ENCODE measurements at regions not wholly inside any gene's neighbourhood (a gene's known extent, or its start where the extent isn't known, plus 50 kb on each side); places are given as distances from the start of the nearest gene placed in this dataset.

- no peaks in the 10 kb centered on the region for H3K4me1 ChIP-seq (ENCODE audit: insufficient read depth, low read length)
- H3K36me3 ChIP-seq (ENCODE audit: insufficient read depth, low read depth, low read length): no peaks in the 10 kb centered on the region
- H3K9me3 ChIP-seq (ENCODE audit: insufficient read depth, low read depth, low read length): no peaks in the 10 kb centered on the region
- H3K27me3 ChIP-seq (ENCODE audit: insufficient read depth, low read length): no peaks in the 10 kb centered on the region
- H3K27ac ChIP-seq (ENCODE audit: low read length): no peak overlapping the region
- H3K9ac ChIP-seq (ENCODE audit: low read depth, low read length): no peak overlapping the region
- no peak overlapping the region for H3K4me3 ChIP-seq (ENCODE audit: low read length)
Observed at GRCh38 chr1:164356511-164356910, 202.5 kb upstream of the PBX1 start.

- Histone ChIP-seq H3K27me3 (ENCODE audit: insufficient read depth, low read length) (no peaks in the 10 kb centered on the region), H3K4me3 (ENCODE audit: low read length) (no peak overlapping the region), H3K27ac (ENCODE audit: low read length) (no peak overlapping the region), H3K36me3 (ENCODE audit: insufficient read depth, low read depth, low read length) (no peaks in the 10 kb centered on the region), H3K9ac (ENCODE audit: low read depth, low read length) (no peak overlapping the region), H3K4me1 (ENCODE audit: insufficient read depth, low read length) (peaks cover 4% of the 10 kb centered on the region; the same call in 1 of the 2 replicates), H3K9me3 (ENCODE audit: insufficient read depth, low read depth, low read length) (no peaks in the 10 kb centered on the region)
Observed at GRCh38 chr1:164360265-164360664, 198.7 kb upstream of the PBX1 start.

- Histone ChIP-seq H3K4me1 (ENCODE audit: insufficient read depth, low read length) (peaks cover 4% of the 10 kb centered on the region; the same call in 1 of the 2 replicates), H3K9me3 (ENCODE audit: insufficient read depth, low read depth, low read length) (peaks cover 3% of the 10 kb centered on the region; the same call in 1 of the 2 replicates), H3K27me3 (ENCODE audit: insufficient read depth, low read length) (no peaks in the 10 kb centered on the region), H3K9ac (ENCODE audit: low read depth, low read length) (no peak overlapping the region), H3K27ac (ENCODE audit: low read length) (no peak overlapping the region), H3K4me3 (ENCODE audit: low read length) (no peak overlapping the region), H3K36me3 (ENCODE audit: insufficient read depth, low read depth, low read length) (no peaks in the 10 kb centered on the region)
Observed at GRCh38 chr1:164361927-164362326, 197.1 kb upstream of the PBX1 start.

GRCh38 chr1:164363980-164364379, 195.0 kb upstream of the PBX1 start:
- H3K4me3 ChIP-seq (ENCODE audit: low read length): no peak overlapping the region
- peaks cover 3% of the 10 kb centered on the region; the same call in 1 of the 2 replicates for H3K9me3 ChIP-seq (ENCODE audit: insufficient read depth, low read depth, low read length)
- H3K27ac ChIP-seq (ENCODE audit: low read length): no peak overlapping the region
- no peaks in the 10 kb centered on the region for H3K36me3 ChIP-seq (ENCODE audit: insufficient read depth, low read depth, low read length)
- H3K4me1 ChIP-seq (ENCODE audit: insufficient read depth, low read length): peaks cover 4% of the 10 kb centered on the region; the same call in 1 of the 2 replicates
- H3K9ac ChIP-seq (ENCODE audit: low read depth, low read length): no peak overlapping the region
- H3K27me3 ChIP-seq (ENCODE audit: insufficient read depth, low read length): no peaks in the 10 kb centered on the region

GRCh38 chr1:164366014-164366413, 193.0 kb upstream of the PBX1 start:
- H3K4me1 ChIP-seq (ENCODE audit: insufficient read depth, low read length): peaks cover 4% of the 10 kb centered on the region; the same call in 1 of the 2 replicates
- H3K4me3 ChIP-seq (ENCODE audit: low read length): no peak overlapping the region
- H3K9ac ChIP-seq (ENCODE audit: low read depth, low read length): no peak overlapping the region
- no peaks in the 10 kb centered on the region for H3K27me3 ChIP-seq (ENCODE audit: insufficient read depth, low read length)
- peaks cover 3% of the 10 kb centered on the region; the same call in 1 of the 2 replicates for H3K9me3 ChIP-seq (ENCODE audit: insufficient read depth, low read depth, low read length)
- H3K36me3 ChIP-seq (ENCODE audit: insufficient read depth, low read depth, low read length): no peaks in the 10 kb centered on the region
- H3K27ac ChIP-seq (ENCODE audit: low read length): no peak overlapping the region

- no peak overlapping the region for H3K27ac ChIP-seq (ENCODE audit: low read length)
- peaks cover 3% of the 10 kb centered on the region; the same call in 1 of the 2 replicates for H3K9me3 ChIP-seq (ENCODE audit: insufficient read depth, low read depth, low read length)
- no peak overlapping the region for H3K9ac ChIP-seq (ENCODE audit: low read depth, low read length)
- no peaks in the 10 kb centered on the region for H3K27me3 ChIP-seq (ENCODE audit: insufficient read depth, low read length)
- no peaks in the 10 kb centered on the region for H3K36me3 ChIP-seq (ENCODE audit: insufficient read depth, low read depth, low read length)
- H3K4me3 ChIP-seq (ENCODE audit: low read length): no peak overlapping the region
- peaks cover 7% of the 10 kb centered on the region; the same call in 1 of the 2 replicates for H3K4me1 ChIP-seq (ENCODE audit: insufficient read depth, low read length)
Observed at GRCh38 chr1:164369698-164370365, 189.2 kb upstream of the PBX1 start.

GRCh38 chr1:164380893-164381292, 178.1 kb upstream of the PBX1 start:
- no peaks in the 10 kb centered on the region for H3K36me3 ChIP-seq (ENCODE audit: insufficient read depth, low read depth, low read length)
- H3K4me1 ChIP-seq (ENCODE audit: insufficient read depth, low read length): no peaks in the 10 kb centered on the region
- no peaks in the 10 kb centered on the region for H3K9me3 ChIP-seq (ENCODE audit: insufficient read depth, low read depth, low read length)
- no peak overlapping the region for H3K4me3 ChIP-seq (ENCODE audit: low read length)
- H3K9ac ChIP-seq (ENCODE audit: low read depth, low read length): no peak overlapping the region
- no peak overlapping the region for H3K27ac ChIP-seq (ENCODE audit: low read length)
- no peaks in the 10 kb centered on the region for H3K27me3 ChIP-seq (ENCODE audit: insufficient read depth, low read length)

GRCh38 chr1:164382384-164382783, 176.6 kb upstream of the PBX1 start:
- Histone ChIP-seq H3K4me3 (ENCODE audit: low read length) (no peak overlapping the region), H3K9me3 (ENCODE audit: insufficient read depth, low read depth, low read length) (no peaks in the 10 kb centered on the region), H3K27me3 (ENCODE audit: insufficient read depth, low read length) (no peaks in the 10 kb centered on the region), H3K36me3 (ENCODE audit: insufficient read depth, low read depth, low read length) (no peaks in the 10 kb centered on the region), H3K27ac (ENCODE audit: low read length) (no peak overlapping the region), H3K4me1 (ENCODE audit: insufficient read depth, low read length) (no peaks in the 10 kb centered on the region), H3K9ac (ENCODE audit: low read depth, low read length) (no peak overlapping the region)

GRCh38 chr1:164384262-164384661, 174.7 kb upstream of the PBX1 start:
- H3K9me3 ChIP-seq (ENCODE audit: insufficient read depth, low read depth, low read length): no peaks in the 10 kb centered on the region
- H3K27ac ChIP-seq (ENCODE audit: low read length): no peak overlapping the region
- H3K9ac ChIP-seq (ENCODE audit: low read depth, low read length): no peak overlapping the region
- H3K27me3 ChIP-seq (ENCODE audit: insufficient read depth, low read length): no peaks in the 10 kb centered on the region
- H3K36me3 ChIP-seq (ENCODE audit: insufficient read depth, low read depth, low read length): no peaks in the 10 kb centered on the region
- no peak overlapping the region for H3K4me3 ChIP-seq (ENCODE audit: low read length)
- H3K4me1 ChIP-seq (ENCODE audit: insufficient read depth, low read length): no peaks in the 10 kb centered on the region

GRCh38 chr1:164417016-164417704, 141.8 kb upstream of the PBX1 start:
- H3K27ac ChIP-seq (ENCODE audit: low read length): no peak overlapping the region
- no peaks in the 10 kb centered on the region for H3K9me3 ChIP-seq (ENCODE audit: insufficient read depth, low read depth, low read length)
- 0 out of 2 replicates have a peak overlapping the region, but pooled peaks have one; percentile 4 for H3K9ac ChIP-seq (ENCODE audit: low read depth, low read length)
- peaks cover 18% of the 10 kb centered on the region for H3K4me1 ChIP-seq (ENCODE audit: insufficient read depth, low read length)
- H3K27me3 ChIP-seq (ENCODE audit: insufficient read depth, low read length): no peaks in the 10 kb centered on the region
- H3K4me3 ChIP-seq (ENCODE audit: low read length): peak overlapping the region; percentile 32; the same call in 1 of the 2 replicates
- H3K36me3 ChIP-seq (ENCODE audit: insufficient read depth, low read depth, low read length): no peaks in the 10 kb centered on the region

GRCh38 chr1:164423136-164423535, 135.8 kb upstream of the PBX1 start:
- no peak overlapping the region for H3K27ac ChIP-seq (ENCODE audit: low read length)
- H3K4me1 ChIP-seq (ENCODE audit: insufficient read depth, low read length): peaks cover 8% of the 10 kb centered on the region; the same call in 1 of the 2 replicates
- no peaks in the 10 kb centered on the region for H3K36me3 ChIP-seq (ENCODE audit: insufficient read depth, low read depth, low read length)
- no peaks in the 10 kb centered on the region for H3K27me3 ChIP-seq (ENCODE audit: insufficient read depth, low read length)
- no peak overlapping the region for H3K9ac ChIP-seq (ENCODE audit: low read depth, low read length)
- no peak overlapping the region for H3K4me3 ChIP-seq (ENCODE audit: low read length)
- H3K9me3 ChIP-seq (ENCODE audit: insufficient read depth, low read depth, low read length): no peaks in the 10 kb centered on the region

All from iPS-20b (cell line).